Ishikawa (cell line): ENCODE measurements at regions not wholly inside any gene's neighbourhood (a gene's known extent, or its start where the extent isn't known, plus 50 kb on each side); places are given as distances from the start of the nearest gene placed in this dataset.

Source experiments
- CEBPB ChIP-seq: IDR thresholded peaks from 2 replicates; pipeline ENCODE4 v1.6.1; 2012
- CREB1 ChIP-seq: IDR thresholded peaks from 2 replicates; pipeline ENCODE4 v1.6.1; 2012; ENCODE audit warnings: low read depth
- EGR1 ChIP-seq: IDR thresholded peaks from 2 replicates; pipeline ENCODE4 v1.6.1; 2012
- EP300 ChIP-seq: IDR thresholded peaks from 2 replicates; pipeline ENCODE4 v1.6.1; 2012; ENCODE audit warnings: borderline replicate concordance
- FOXM1 ChIP-seq: IDR thresholded peaks from 2 replicates; pipeline ENCODE4 v1.6.1; 2012; ENCODE audit warnings: low read depth, borderline replicate concordance
- NFIC ChIP-seq: IDR thresholded peaks from 2 replicates; pipeline ENCODE4 v1.6.1; 2012
- RAD21 ChIP-seq: IDR thresholded peaks from 2 replicates; pipeline ENCODE4 v1.6.1; 2012; ENCODE audit warnings: low read depth
- REST ChIP-seq: IDR thresholded peaks from 2 replicates; pipeline ENCODE4 v1.6.1; 2012; ENCODE audit warnings: low read depth, mild to moderate bottlenecking
- TAF1 ChIP-seq: IDR thresholded peaks from 2 replicates; pipeline ENCODE4 v1.6.1; 2012; ENCODE audit warnings: low read depth, mild to moderate bottlenecking
- TCF12 ChIP-seq: IDR thresholded peaks from 2 replicates; pipeline ENCODE4 v1.6.1; 2012; ENCODE audit warnings: low read depth
- TEAD4 ChIP-seq: IDR thresholded peaks from 2 replicates; pipeline ENCODE4 v1.6.1; 2012
- USF1 ChIP-seq: IDR thresholded peaks from 2 replicates; pipeline ENCODE4 v1.6.1; 2012
- YY1 ChIP-seq: IDR thresholded peaks from 2 replicates; pipeline ENCODE4 v1.6.1; 2012; ENCODE audit warnings: low read depth
- ZBTB7A ChIP-seq: IDR thresholded peaks from 2 replicates; pipeline ENCODE4 v1.6.1; 2012; ENCODE audit warnings: low read depth
- TF ChIP-seq, protein P1 (sequence below): IDR thresholded peaks from 2 replicates; pipeline ENCODE4 v1.6.1; 2012

DNA sequence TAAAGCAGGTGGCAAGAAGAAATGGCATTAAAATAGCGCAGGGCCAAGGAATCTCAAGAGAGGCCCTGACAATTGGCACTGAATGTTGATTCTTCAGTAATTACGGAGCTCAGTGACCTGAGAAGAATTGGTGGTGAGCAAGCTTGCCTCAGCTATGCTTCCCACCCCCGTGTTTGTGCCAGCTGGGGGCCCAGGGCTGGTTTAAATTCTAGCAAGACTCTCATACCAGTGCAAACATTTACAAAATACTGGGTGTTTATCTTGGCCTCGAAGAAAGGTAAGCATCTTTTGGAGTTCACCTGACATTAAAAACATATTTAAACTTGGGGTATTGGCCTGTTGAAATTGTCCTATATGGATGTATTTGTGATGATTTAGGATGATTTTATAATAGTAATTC lies 296.7 kb upstream of the USP25 start:
- no peak for TF ChIP-seq EP300
- no peak for TF ChIP-seq YY1
- TF ChIP-seq TCF12 = no peak
- no peak for TF ChIP-seq CREB1
- no peak for TF ChIP-seq TEAD4
- TF ChIP-seq, protein P1, sequence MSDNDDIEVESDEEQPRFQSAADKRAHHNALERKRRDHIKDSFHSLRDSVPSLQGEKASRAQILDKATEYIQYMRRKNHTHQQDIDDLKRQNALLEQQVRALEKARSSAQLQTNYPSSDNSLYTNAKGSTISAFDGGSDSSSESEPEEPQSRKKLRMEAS = no peak
- TF ChIP-seq NFIC = no peak
- TF ChIP-seq CEBPB = no peak
- TF ChIP-seq ZBTB7A = no peak
- TF ChIP-seq FOXM1 = no peak
- TF ChIP-seq RAD21 = no peak
- TF ChIP-seq EGR1 = no peak
- TF ChIP-seq USF1 = no peak
- TF ChIP-seq TAF1 = no peak
- no peak for TF ChIP-seq REST

DNA sequence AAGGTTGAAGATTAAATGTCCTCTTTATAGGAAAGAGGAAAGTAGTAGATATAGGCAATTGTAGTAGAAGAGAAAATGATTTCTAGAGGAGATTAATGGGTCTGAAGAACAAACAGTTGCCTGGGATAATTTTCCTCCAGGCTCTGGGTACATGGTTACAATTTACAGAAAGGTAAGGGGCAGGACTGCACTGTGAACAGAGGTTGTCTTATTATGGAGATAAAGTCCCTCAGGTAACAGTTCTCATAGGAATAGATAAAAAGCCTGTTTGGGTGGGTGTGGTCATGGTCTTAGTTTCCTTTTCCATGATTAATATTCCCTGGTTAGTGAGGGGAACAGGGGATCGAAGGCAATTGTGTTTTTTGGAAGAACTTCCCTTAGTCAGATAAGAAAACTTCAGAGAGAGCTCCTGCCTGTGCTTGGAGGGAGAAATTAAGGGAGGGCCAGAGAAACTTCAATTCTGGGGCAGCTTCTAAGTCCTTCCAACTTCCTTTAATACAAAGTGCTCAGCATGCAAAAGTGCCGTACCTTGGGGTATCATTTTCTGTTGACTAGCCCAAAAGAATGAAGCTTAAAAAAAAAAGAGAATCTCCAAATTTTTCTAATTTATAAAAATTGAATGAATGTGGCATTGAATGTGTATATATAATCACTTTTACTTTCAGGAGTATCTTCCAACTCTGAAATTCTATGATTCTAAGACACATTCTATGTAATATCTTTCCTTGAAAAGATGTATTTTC lies 295.4 kb upstream of the USP25 start:
- no peak for TF ChIP-seq NFIC
- no peak for TF ChIP-seq REST
- TF ChIP-seq RAD21 = no peak
- no peak for TF ChIP-seq ZBTB7A
- TF ChIP-seq EGR1 = no peak

- TF ChIP-seq NFIC (no peak), TAF1 (no peak), CREB1 (no peak), FOXM1 (no peak), YY1 (no peak), EP300 (no peak), CEBPB (no peak), REST (no peak), ZBTB7A (no peak), RAD21 (no peak), USF1 (no peak), TCF12 (no peak), EGR1 (no peak), TEAD4 (no peak)
- TF ChIP-seq, protein P1 = no peak
Measured at GRCh38 chr21:15436031-15436430, 293.8 kb upstream of the USP25 start.

GRCh38 chr21:15437883-15438282 lies 291.9 kb upstream of the USP25 start:
- TF ChIP-seq EP300 = no peak
- TF ChIP-seq NFIC = no peak
- TF ChIP-seq EGR1 = no peak
- TF ChIP-seq TAF1 = no peak
- TF ChIP-seq, protein P1 = no peak
- no peak for TF ChIP-seq CREB1
- TF ChIP-seq USF1 = no peak
- TF ChIP-seq FOXM1 = no peak
- TF ChIP-seq TEAD4 = no peak
